ENCODE measurements at regions not wholly inside any gene's neighbourhood (a gene's known extent, or its start where the extent isn't known, plus 50 kb on each side); places are given as distances from the start of the nearest gene placed in this dataset.

DNA sequence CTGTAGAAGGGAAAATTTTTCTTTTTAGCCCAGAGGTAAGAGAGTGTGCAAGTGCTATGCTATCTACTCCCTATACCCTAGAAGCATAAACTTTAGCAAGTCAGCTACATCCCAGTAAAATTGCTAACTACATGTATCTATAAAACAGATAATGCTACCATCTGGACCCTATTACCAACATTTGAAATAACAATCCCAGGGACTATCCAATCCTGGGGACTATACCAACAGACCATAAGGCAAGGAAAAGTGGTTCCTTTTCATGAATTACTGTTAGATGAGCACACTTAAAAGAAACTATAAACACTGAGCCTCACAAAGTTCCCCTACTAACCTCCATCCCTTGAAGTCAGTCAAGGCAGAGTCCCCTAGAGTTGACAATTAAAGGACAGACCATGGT, 213.6 kb upstream of the VEGFC start:
- Histone ChIP-seq H3K4me3 (no peak overlapping the region), H3K4me1 (no peaks in the 10 kb centered on the region), H3K9me3 (no peaks in the 10 kb centered on the region), H3K27ac (no peak overlapping the region), H3K27me3 (no peaks in the 10 kb centered on the region), H3K36me3 (no peaks in the 10 kb centered on the region)
- TF ChIP-seq EP300 (IDR thresholded peaks at IDR 0.05) (no peak), POLR2AphosphoS5 (IDR thresholded peaks at IDR 0.05) (no peak), POLR2A (IDR thresholded peaks at IDR 0.05) (no peak)
- TF ChIP-seq, protein P1, sequence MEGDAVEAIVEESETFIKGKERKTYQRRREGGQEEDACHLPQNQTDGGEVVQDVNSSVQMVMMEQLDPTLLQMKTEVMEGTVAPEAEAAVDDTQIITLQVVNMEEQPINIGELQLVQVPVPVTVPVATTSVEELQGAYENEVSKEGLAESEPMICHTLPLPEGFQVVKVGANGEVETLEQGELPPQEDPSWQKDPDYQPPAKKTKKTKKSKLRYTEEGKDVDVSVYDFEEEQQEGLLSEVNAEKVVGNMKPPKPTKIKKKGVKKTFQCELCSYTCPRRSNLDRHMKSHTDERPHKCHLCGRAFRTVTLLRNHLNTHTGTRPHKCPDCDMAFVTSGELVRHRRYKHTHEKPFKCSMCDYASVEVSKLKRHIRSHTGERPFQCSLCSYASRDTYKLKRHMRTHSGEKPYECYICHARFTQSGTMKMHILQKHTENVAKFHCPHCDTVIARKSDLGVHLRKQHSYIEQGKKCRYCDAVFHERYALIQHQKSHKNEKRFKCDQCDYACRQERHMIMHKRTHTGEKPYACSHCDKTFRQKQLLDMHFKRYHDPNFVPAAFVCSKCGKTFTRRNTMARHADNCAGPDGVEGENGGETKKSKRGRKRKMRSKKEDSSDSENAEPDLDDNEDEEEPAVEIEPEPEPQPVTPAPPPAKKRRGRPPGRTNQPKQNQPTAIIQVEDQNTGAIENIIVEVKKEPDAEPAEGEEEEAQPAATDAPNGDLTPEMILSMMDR (IDR thresholded peaks at IDR 0.05), result no peak
- no peak for DNase-seq
- intact Hi-C loops (cut with DNase I), result no loop called here

DNA sequence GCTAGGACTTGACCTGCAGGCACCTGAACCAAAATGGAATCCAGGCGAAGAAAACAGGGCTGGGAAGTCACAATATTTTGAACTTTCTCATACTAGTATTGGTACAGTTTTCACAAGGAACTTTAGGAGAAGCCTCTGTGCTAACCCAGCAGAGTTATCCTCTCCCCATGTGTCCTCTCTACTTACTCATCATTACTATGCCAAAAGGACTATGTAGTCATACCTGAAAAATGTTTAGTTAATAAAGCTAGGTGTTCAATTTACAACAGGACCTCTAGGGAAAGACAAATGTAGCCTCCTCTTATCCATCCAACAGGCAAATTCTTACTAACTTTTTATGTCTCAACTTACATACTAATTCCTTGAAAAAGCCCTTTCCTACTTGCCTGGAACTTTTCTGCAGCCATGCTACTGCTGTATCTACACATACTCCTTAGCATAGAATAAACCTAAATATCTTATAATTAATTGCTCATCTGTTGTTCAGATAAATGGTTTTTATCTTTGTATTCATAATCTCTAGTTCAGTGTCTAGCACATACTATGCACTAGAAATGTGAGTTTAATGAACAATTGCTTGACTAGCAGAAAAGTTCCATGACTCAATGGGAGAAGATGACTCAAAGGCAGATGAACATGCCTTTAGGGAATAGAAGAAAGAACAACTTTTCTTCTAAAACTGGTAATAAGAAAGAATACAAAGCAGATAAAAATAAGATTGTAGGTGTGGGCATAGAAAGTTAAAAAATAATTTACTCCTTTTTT, 215.5 kb upstream of the VEGFC start:
- intact Hi-C loops (cut with DNase I), result no loop called here
- TF ChIP-seq EP300 (IDR thresholded peaks at IDR 0.05) (no peak), POLR2AphosphoS5 (IDR thresholded peaks at IDR 0.05) (no peak)
- TF ChIP-seq, protein P1 (IDR thresholded peaks at IDR 0.05), result no peak
- 80 to 94% methylated on average over 1 of the region's 1 CpG for WGBS, 2 donors
- H3K4me3 ChIP-seq, result no peak overlapping the region
- H3K9me3 ChIP-seq, result no peaks in the 10 kb centered on the region
- H3K27me3 ChIP-seq, result no peaks in the 10 kb centered on the region
- H3K36me3 ChIP-seq, result no peaks in the 10 kb centered on the region
- no peaks in the 10 kb centered on the region for H3K4me1 ChIP-seq
- no peak for DNase-seq
- no peak overlapping the region for H3K27ac ChIP-seq

DNA sequence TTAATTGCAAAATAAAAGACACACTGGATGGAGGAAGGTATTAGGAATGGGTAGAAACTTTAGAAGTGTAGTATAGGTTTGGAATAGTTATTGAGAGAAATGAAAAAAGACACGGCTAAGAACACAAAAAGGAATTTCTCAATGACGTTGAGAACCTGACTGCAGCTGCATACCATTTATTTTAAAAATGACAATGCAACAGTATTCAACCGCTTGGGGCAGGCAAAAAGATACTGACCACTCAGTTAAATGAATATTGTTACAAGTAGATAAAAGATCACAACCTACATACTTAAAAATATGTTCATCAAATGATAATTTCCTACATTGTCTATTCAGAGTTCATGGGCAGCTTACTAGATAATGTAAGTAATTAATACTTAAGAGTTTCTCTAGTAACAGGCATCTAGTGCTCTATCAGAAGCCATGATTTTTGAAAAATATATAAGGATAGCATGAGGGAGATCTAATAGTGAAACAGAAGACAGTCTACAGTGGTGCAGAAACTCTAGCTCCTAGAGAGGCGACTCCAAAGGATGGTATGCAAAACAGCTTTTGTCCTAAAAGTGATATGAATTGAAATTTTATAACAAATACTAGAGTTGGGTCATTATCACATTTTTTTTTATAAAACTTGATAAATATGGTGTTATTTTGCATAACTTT, 216.2 kb upstream of the VEGFC start:
- 83 to 85% methylated on average over 4 of the region's 4 CpGs for WGBS, 2 donors

DNA sequence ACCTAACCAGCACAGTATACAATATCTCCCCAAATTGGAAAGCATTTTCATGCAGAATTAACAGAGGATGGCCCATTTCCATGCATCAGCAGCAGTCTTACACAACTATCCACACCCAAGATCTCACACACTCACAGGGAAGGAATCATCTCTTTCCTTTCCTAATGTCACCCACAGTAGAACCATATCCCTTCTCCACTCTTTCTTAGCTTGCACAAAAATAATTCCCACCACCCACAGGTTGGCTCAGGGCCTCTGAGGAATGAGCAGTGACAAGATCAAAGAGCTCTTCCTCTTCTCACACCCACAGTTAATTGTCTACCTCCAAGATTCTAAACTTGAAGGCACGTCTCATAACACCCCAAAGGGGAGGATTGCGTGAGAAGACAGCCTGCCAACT, 217.7 kb upstream of the VEGFC start:
- Histone ChIP-seq H3K27me3 (no peaks in the 10 kb centered on the region), H3K36me3 (no peaks in the 10 kb centered on the region), H3K4me1 (no peaks in the 10 kb centered on the region), H3K4me3 (no peak overlapping the region), H3K27ac (no peak overlapping the region), H3K9me3 (peaks cover 0 to 3% (median 1%) of the 10 kb centered on the region in 4 donors)
- intact Hi-C loops (cut with DNase I), result no loop called here
- TF ChIP-seq, protein P1 (IDR thresholded peaks at IDR 0.05), result no peak
- no peak for TF ChIP-seq EP300 (IDR thresholded peaks at IDR 0.05)
- no peak for TF ChIP-seq POLR2AphosphoS5 (IDR thresholded peaks at IDR 0.05)
- no peak for TF ChIP-seq POLR2A (IDR thresholded peaks at IDR 0.05)
- DNase-seq, result no peak
- WGBS, 2 donors, result 45 to 65% methylated on average over 2 of the region's 2 CpGs

More for the DNA sequence above, 216.2 kb upstream of the VEGFC start:
- no peak for DNase-seq
- TF ChIP-seq EP300 (IDR thresholded peaks at IDR 0.05), result no peak
- TF ChIP-seq POLR2A (IDR thresholded peaks at IDR 0.05), result no peak
- no peak for TF ChIP-seq POLR2AphosphoS5 (IDR thresholded peaks at IDR 0.05)
- TF ChIP-seq, protein P1 (IDR thresholded peaks at IDR 0.05), result no peak
- peaks cover 0 to 2% (median under 1%) of the 10 kb centered on the region in 4 donors for H3K9me3 ChIP-seq
- H3K27ac ChIP-seq, result no peak overlapping the region
- no peaks in the 10 kb centered on the region for H3K36me3 ChIP-seq
- no peak overlapping the region for H3K4me3 ChIP-seq
- intact Hi-C loops (cut with DNase I), result no loop called here
- H3K4me1 ChIP-seq, result no peaks in the 10 kb centered on the region
- H3K27me3 ChIP-seq, result no peaks in the 10 kb centered on the region
